ENCODE measurements at regions not wholly inside any gene's neighbourhood (a gene's known extent, or its start where the extent isn't known, plus 50 kb on each side); places are given as distances from the start of the nearest gene placed in this dataset.

- Histone ChIP-seq H3K4me2 (ENCODE audit: insufficient read depth in 1 of 2, low read depth in 2 of 2, low read length in 2 of 2) (no peak overlapping the region), H3K56ac (replicated peaks; ENCODE audit: insufficient read length, low read depth, low read length) (no peak overlapping the region), H2AFZ (ENCODE audit: low read length) (no peak overlapping the region), H3K27ac (ENCODE audit: low read depth, low read length) (no peak overlapping the region), H2BK12ac (ENCODE audit: low read depth, low read length) (no peak overlapping the region), H2BK15ac (ENCODE audit: low read length) (no peak overlapping the region), H3K36me3 (ENCODE audit: control insufficient read depth in 2 of 4, insufficient read depth in 4 of 4, low read length in 3 of 4) (no peaks in the 10 kb centered on the region), H3K4ac (replicated peaks; ENCODE audit: insufficient read length, low read depth, low read length) (no peak overlapping the region), H3K14ac (ENCODE audit: insufficient read length) (no peak overlapping the region), H2BK20ac (ENCODE audit: low read length) (no peak overlapping the region), H3K23ac (ENCODE audit: insufficient read length) (no peak overlapping the region), H3K4me3 (ENCODE audit: extremely low read depth in 1 of 4, insufficient read depth in 2 of 4, low read depth in 3 of 4, low read length in 4 of 4) (no peak overlapping the region), H3K79me2 (ENCODE audit: control insufficient read depth in 1 of 2, insufficient read depth in 2 of 2, low read length in 2 of 2) (no peaks in the 10 kb centered on the region), H3K27me3 (replicated peaks in 1 of 4; ENCODE audit: control insufficient read depth in 3 of 4, extremely low read depth in 1 of 4, insufficient read depth in 3 of 4, low read length in 3 of 4) (no peaks in the 10 kb centered on the region), H4K91ac (replicated peaks; ENCODE audit: insufficient read length, low read length) (no peak overlapping the region), H3K9me3 (ENCODE audit: insufficient read depth in 2 of 2, low read depth in 1 of 2, low read length in 1 of 2) (no peaks in the 10 kb centered on the region), H4K5ac (ENCODE audit: insufficient read length, low read depth, low read length) (no peak overlapping the region), H2BK5ac (ENCODE audit: low read depth, low read length) (no peak overlapping the region), H3K79me1 (ENCODE audit: low read depth, low read length) (no peaks in the 10 kb centered on the region), H2BK120ac (replicated peaks; ENCODE audit: low read depth, low read length) (no peak overlapping the region), H4K20me1 (replicated peaks in 1 of 2; ENCODE audit: control insufficient read depth in 1 of 2, insufficient read depth in 2 of 2, low read length in 2 of 2) (no peaks in the 10 kb centered on the region), H4K8ac (ENCODE audit: extremely low read depth, insufficient read depth, low read length) (no peak overlapping the region), H2AK5ac (ENCODE audit: low read depth, low read length) (no peak overlapping the region), H3K18ac (ENCODE audit: extremely low read depth, low read length) (no peak overlapping the region), H3K9ac (replicated peaks in 1 of 4; ENCODE audit: extremely low read depth in 1 of 4, low read depth in 3 of 4, low read length in 3 of 4) (no peak overlapping the region), H3K23me2 (ENCODE audit: low read depth, low read length) (no peaks in the 10 kb centered on the region), H3K4me1 (replicated peaks in 1 of 4; ENCODE audit: control insufficient read depth in 3 of 4, insufficient read depth in 4 of 4, low read length in 3 of 4) (peaks cover 0 to 2% (median 0%) of the 10 kb centered on the region in 4 experiments; a peak in 3 of 7 replicates)
- CTCF ChIA-PET (ENCODE audit: partially characterized antibody), result interaction anchor here (0.6 to 1.0 kb wide), 4 partner anchors 20 to 240 kb away, joined by 3 to 4 read pairs (median 3); no protein-coding TSS in a partner anchor
- no peak for FAIRE-seq
- 88% methylated on average over 10 of the region's 10 CpGs; no CpG with 5 or more reads in 1 of the 2 experiments for WGBS, 2 experiments (ENCODE audit: extremely low coverage in 1 of 2, insufficient coverage in 1 of 2, insufficient read length in 1 of 2, insufficient replicate concordance in 2 of 2, low coverage in 1 of 2, low lambda C conversion rate in 2 of 2, missing lambda C conversion rate in 1 of 2)
- DNase-seq (ENCODE audit: low read depth in 1 of 2, low spot score in 2 of 2), result no peak
- POLR2A ChIA-PET (ENCODE audit: partially characterized antibody), result interaction anchor here (0.6 kb wide), 1 partner anchor 45 kb away, joined by 3 read pairs; no protein-coding TSS in a partner anchor
- no peak for TF ChIP-seq SIN3A (conservative IDR thresholded peaks at IDR 0.05 in 1 of 2, IDR thresholded peaks at IDR 0.05 in 1 of 2; ENCODE audit: low read depth in 1 of 2, low read length in 2 of 2)
- no peak for TF ChIP-seq CBX5 (IDR thresholded peaks at IDR 0.05; ENCODE audit: low read depth, low read length)
- no peak for TF ChIP-seq KDM5A (IDR thresholded peaks at IDR 0.05; ENCODE audit: low read length)
- no peak for TF ChIP-seq JUND (IDR thresholded peaks at IDR 0.05; ENCODE audit: low read length)
- no peak for TF ChIP-seq TBP (IDR thresholded peaks at IDR 0.05; ENCODE audit: low read depth, low read length)
- no peak for TF ChIP-seq NRF1 (IDR thresholded peaks at IDR 0.05; ENCODE audit: low read depth, low read length)
- no peak for TF ChIP-seq RAD21 (IDR thresholded peaks at IDR 0.05 in 1 of 2, conservative IDR thresholded peaks at IDR 0.05 in 1 of 2; ENCODE audit: low read depth in 2 of 2, low read length in 2 of 2)
- TF ChIP-seq POU5F1 (IDR thresholded peaks at IDR 0.05; ENCODE audit: low read depth, low read length), result no peak
- no peak for TF ChIP-seq POLR2AphosphoS5 (IDR thresholded peaks at IDR 0.05; ENCODE audit: low read depth, low read length)
- TF ChIP-seq TEAD4 (IDR thresholded peaks at IDR 0.05; ENCODE audit: low read depth, low read length), result no peak
- no peak for TF ChIP-seq HDAC6 (IDR thresholded peaks at IDR 0.05; ENCODE audit: low read depth, low read length)
- TF ChIP-seq EP300 (IDR thresholded peaks at IDR 0.05; ENCODE audit: borderline replicate concordance in 1 of 2, low read depth in 2 of 2, low read length in 2 of 2), result no peak
These were observed 196.1 kb upstream of the TLE3 start for GRCh38 chr15:70293591-70294470.

Measured in H1 (cell line).